HUES6 (cell line): ENCODE measurements at regions not wholly inside any gene's neighbourhood (a gene's known extent, or its start where the extent isn't known, plus 50 kb on each side); places are given as distances from the start of the nearest gene placed in this dataset.

Experiments used
- H3K27ac ChIP-seq: 2 replicates; pipeline ENCODE4 v1.7.0; 2013; ENCODE audit warnings: low read depth, mild to moderate bottlenecking, low read length, inconsistent platforms
- H3K27me3 ChIP-seq: 2 replicates; pipeline ENCODE4 v1.6.1; 2013; ENCODE audit warnings: low read length; ENCODE audit not compliant: control insufficient read depth, insufficient read depth
- H3K36me3 ChIP-seq: 2 replicates; pipeline ENCODE4 v1.6.1; 2013; ENCODE audit warnings: low read length; ENCODE audit not compliant: control insufficient read depth, insufficient read depth
- H3K4me1 ChIP-seq: 2 replicates; pipeline ENCODE4 v1.6.1; 2013; ENCODE audit warnings: low read length; ENCODE audit not compliant: control insufficient read depth, insufficient read depth
- H3K4me3 ChIP-seq: 2 replicates; pipeline ENCODE4 v1.5.1; 2013; ENCODE audit warnings: low read depth, low read length
- H3K9ac ChIP-seq: one replicate; pipeline ENCODE4 v1.6.1; 2013; ENCODE audit warnings: mild to moderate bottlenecking, low read length
- H3K9me3 ChIP-seq: 2 replicates; pipeline ENCODE4 v1.6.1; 2013; ENCODE audit warnings: low read depth, low read length; ENCODE audit not compliant: control insufficient read depth, insufficient read depth

GRCh38 chr17:17398188-17398942 lies 78.4 kb upstream of the MED9 start:
- H3K9me3 ChIP-seq = peaks cover 6% of the 10 kb centered on the region
- H3K9ac ChIP-seq = no peak overlapping the region
- H3K36me3 ChIP-seq = no peaks in the 10 kb centered on the region
- no peaks in the 10 kb centered on the region for H3K4me1 ChIP-seq
- no peak overlapping the region for H3K27ac ChIP-seq
- H3K4me3 ChIP-seq = no peak overlapping the region
- H3K27me3 ChIP-seq = no peaks in the 10 kb centered on the region

- Histone ChIP-seq H3K36me3 (no peaks in the 10 kb centered on the region), H3K4me1 (peaks cover 4% of the 10 kb centered on the region; the same call in 1 of the 2 replicates), H3K27ac (no peak overlapping the region), H3K9me3 (peaks cover 6% of the 10 kb centered on the region), H3K9ac (no peak overlapping the region), H3K27me3 (no peaks in the 10 kb centered on the region), H3K4me3 (no peak overlapping the region)
Measured at GRCh38 chr17:17398943-17399926, 77.6 kb upstream of the MED9 start.

DNA sequence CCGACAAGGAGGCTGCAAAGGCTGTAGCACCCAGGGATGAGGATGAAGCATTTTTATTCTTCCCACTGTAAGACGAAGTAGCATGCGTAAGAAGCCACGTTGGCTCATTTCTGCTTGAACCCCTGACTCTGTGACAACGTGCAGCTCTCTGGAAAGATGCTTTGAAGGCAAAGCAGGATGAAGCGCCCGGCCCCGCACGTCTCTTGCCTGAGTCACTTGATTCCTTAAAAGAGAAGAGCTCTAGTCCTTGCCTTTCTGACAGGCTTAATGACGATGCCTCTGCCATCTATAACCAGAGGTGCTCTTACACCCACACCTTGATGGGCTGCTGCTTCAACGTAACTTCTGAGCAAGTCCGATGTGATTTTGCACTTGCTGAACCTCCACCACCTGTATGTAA lies 76.7 kb upstream of the MED9 start:
- Histone ChIP-seq H3K4me3 (no peak overlapping the region), H3K27ac (no peak overlapping the region), H3K27me3 (no peaks in the 10 kb centered on the region), H3K9ac (no peak overlapping the region), H3K36me3 (no peaks in the 10 kb centered on the region), H3K4me1 (peaks cover 4% of the 10 kb centered on the region; the same call in 1 of the 2 replicates), H3K9me3 (peaks cover 6% of the 10 kb centered on the region)

DNA sequence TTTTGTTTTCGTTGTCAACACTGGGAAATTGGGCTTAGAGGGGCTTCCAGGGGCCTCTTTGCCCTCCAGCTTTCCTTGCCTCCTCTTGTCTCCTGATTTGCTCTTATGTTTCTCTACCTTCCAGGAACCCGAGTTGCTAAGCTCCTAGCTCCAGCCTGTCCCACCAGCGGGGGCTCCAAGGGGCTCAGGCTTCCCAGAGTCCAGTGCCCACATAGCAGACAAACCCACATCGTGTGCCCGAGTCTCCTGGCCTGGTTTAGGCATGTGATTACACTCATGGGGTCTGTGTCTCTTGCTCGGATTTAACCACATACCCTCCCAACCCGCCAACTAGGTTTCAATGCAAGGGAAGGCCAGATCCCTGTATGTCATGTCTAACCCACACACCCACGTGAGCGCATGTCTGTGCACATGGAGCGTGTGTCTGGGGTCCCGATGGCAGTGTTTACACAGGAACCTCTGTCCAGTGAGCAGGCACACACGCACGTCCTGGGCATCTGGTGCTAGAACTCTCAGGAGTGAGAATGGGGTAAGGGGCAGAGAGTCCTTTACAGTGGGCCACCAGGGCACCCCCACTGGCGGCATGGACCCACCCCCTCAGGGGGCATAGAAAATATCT lies 76.1 kb upstream of the MED9 start:
- Histone ChIP-seq H3K9ac (no peak overlapping the region), H3K4me1 (peaks cover 4% of the 10 kb centered on the region; the same call in 1 of the 2 replicates), H3K4me3 (no peak overlapping the region), H3K27me3 (no peaks in the 10 kb centered on the region), H3K36me3 (no peaks in the 10 kb centered on the region), H3K27ac (no peak overlapping the region), H3K9me3 (peaks cover 6% of the 10 kb centered on the region)

GRCh38 chr17:17401271-17401781 lies 75.5 kb upstream of the MED9 start:
- Histone ChIP-seq H3K4me1 (peaks cover 4% of the 10 kb centered on the region; the same call in 1 of the 2 replicates), H3K36me3 (no peaks in the 10 kb centered on the region), H3K27me3 (no peaks in the 10 kb centered on the region), H3K27ac (no peak overlapping the region), H3K9ac (no peak overlapping the region), H3K9me3 (peaks cover 4% of the 10 kb centered on the region), H3K4me3 (no peak overlapping the region)

DNA sequence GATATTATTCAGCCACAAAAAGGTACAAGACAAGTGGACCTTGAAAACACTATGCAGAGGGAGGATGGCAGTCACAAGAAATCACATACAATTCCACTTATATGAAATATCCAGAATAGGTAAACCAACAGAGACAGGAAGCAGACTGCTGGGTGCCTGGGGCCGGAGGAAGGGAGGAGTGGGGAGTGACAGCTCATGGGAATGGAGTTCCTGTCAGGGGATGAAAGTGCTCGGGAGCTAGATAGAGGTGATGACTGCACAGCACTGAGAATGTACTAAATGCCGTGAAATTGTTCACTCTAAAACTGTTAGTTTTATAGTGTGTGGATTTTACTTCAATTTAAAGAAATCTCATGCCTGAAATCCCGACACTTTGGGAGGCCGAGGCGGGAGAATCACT lies 74.2 kb upstream of the MED9 start:
- H3K27me3 ChIP-seq = no peaks in the 10 kb centered on the region
- no peaks in the 10 kb centered on the region for H3K9me3 ChIP-seq
- H3K4me1 ChIP-seq = peaks cover 4% of the 10 kb centered on the region; the same call in 1 of the 2 replicates
- no peaks in the 10 kb centered on the region for H3K36me3 ChIP-seq
- no peak overlapping the region for H3K27ac ChIP-seq
- no peak overlapping the region for H3K9ac ChIP-seq
- no peak overlapping the region for H3K4me3 ChIP-seq

DNA sequence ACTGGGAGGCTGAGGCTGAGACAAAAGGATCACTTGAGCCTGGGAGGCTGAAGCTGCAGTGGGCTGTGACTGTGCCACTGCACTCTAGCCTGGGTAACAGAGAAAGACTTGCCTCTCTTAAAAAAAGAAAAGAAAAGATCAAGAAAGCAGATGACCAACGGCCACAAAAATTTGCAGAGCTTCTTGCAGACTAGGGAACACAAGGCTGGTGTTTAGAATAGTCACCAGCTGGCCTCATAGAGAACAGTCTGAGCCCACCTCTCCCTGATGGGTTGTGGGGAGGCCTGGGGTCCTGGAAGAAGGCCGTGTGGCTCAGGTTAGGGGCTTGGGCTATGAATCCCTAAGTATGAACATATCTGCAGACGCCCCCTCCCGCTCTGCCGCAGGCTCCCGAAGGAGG lies 73.7 kb upstream of the MED9 start:
- Histone ChIP-seq H3K4me1 (peaks cover 4% of the 10 kb centered on the region; the same call in 1 of the 2 replicates), H3K4me3 (no peak overlapping the region)

DNA sequence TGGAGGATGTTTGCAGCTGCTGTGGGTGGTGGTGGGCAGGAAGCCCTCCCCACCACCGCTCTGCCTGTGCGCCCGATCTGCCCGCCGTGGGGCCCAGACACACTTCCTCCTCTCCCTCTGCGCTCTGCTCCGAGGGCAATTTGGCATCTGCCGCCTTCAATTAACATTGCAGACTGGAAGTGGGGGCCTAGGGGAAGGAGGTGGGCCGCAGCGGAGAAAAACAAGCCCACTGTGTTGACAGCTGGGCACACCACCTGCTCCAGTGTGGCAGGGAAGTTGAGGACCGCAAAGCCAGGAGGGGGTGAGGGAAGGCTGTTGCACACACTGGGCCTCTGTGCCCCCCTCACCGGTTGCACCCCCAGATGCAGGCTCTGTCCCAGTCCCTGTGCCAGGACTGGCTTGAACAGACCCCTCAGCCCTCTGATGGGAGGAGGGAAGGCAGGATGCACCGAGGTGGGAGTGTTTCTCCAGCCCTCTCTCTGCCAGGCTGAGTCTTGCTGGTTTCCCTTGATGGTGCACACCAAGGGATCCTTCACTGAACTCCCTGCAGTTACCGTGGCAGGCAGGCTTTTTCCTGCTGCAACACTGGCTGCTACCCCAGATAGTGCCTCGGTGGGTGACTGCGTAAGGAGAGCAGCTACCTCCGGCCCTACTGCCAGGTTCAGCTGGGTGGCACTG lies 72.8 kb upstream of the MED9 start:
- H3K9ac ChIP-seq = no peak overlapping the region
- no peak overlapping the region for H3K27ac ChIP-seq
- no peaks in the 10 kb centered on the region for H3K27me3 ChIP-seq
- no peaks in the 10 kb centered on the region for H3K9me3 ChIP-seq
- H3K4me1 ChIP-seq = peaks cover 4% of the 10 kb centered on the region; the same call in 1 of the 2 replicates
- no peak overlapping the region for H3K4me3 ChIP-seq
- no peaks in the 10 kb centered on the region for H3K36me3 ChIP-seq

More for the DNA sequence above, 73.7 kb upstream of the MED9 start:
- no peaks in the 10 kb centered on the region for H3K27me3 ChIP-seq
- H3K9ac ChIP-seq = no peak overlapping the region
- no peaks in the 10 kb centered on the region for H3K36me3 ChIP-seq
- H3K9me3 ChIP-seq = no peaks in the 10 kb centered on the region
- no peak overlapping the region for H3K27ac ChIP-seq

GRCh38 chr17:17405673-17406072 lies 71.1 kb upstream of the MED9 start:
- H3K4me1 ChIP-seq = peaks cover 4% of the 10 kb centered on the region; the same call in 1 of the 2 replicates
- no peaks in the 10 kb centered on the region for H3K9me3 ChIP-seq
- H3K27me3 ChIP-seq = no peaks in the 10 kb centered on the region
- H3K9ac ChIP-seq = no peak overlapping the region
- no peak overlapping the region for H3K27ac ChIP-seq
- no peaks in the 10 kb centered on the region for H3K36me3 ChIP-seq
- no peak overlapping the region for H3K4me3 ChIP-seq

GRCh38 chr17:17406225-17406624 lies 70.6 kb upstream of the MED9 start:
- no peak overlapping the region for H3K27ac ChIP-seq
- H3K9ac ChIP-seq = no peak overlapping the region
- no peaks in the 10 kb centered on the region for H3K9me3 ChIP-seq
- no peaks in the 10 kb centered on the region for H3K36me3 ChIP-seq
- H3K4me1 ChIP-seq = peaks cover 4% of the 10 kb centered on the region; the same call in 1 of the 2 replicates
- H3K4me3 ChIP-seq = no peak overlapping the region
- no peaks in the 10 kb centered on the region for H3K27me3 ChIP-seq
